ENCODE measurements at regions not wholly inside any gene's neighbourhood (a gene's known extent, or its start where the extent isn't known, plus 50 kb on each side); places are given as distances from the start of the nearest gene placed in this dataset.

DNA sequence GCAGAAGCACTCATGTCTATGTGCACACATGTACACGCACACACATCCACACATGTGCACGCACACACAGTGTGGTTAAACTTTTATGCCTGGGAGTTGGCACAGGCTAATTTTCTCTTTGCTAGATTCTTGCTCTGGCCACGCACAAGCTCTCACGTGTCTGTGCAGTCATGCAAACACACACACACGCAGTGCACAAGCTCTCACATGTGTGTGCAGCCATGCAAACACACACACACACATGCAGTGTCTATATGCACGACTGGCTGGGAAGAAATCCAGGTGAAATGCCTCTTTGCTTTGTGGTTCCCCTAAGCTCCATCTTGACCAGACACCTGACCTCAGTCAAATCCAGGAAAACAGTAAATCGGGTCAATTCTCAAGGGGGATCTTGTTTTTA lies 138.0 kb downstream of the SHOX start:
- H3K9me3 ChIP-seq, result no peaks in the 10 kb centered on the region
- WGBS (ENCODE audit: insufficient coverage, low coverage, low lambda C conversion rate, missing lambda C conversion rate), result 63% methylated on average over 6 of the region's 7 CpGs

DNA sequence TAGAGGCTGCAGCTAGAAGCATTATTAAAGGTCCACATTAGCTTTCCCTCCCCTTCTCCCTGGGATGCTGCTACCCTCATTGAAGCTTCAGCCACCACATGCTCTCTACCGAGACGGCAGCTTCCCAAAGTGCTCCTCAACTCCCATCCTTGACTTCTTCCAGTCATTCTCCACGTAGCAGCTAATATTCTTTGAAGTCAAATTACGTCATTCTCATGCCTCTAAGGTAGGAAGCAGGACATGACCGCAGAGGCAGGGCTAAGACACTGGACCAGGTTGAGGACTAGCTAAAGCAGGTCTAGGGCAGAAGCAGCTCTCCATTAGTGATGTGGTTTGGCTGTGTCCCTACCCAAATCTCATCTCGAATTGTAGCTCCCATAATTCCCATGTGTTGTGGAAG lies 128.3 kb downstream of the SHOX start:
- DNase-seq (no peak), ATAC-seq (no peak)
- intact Hi-C loops (cut with DNase I), result no loop called here
- WGBS (ENCODE audit: insufficient coverage, low coverage, low lambda C conversion rate, missing lambda C conversion rate), result 54% methylated on average over 6 of the region's 6 CpGs
- H3K27me3 ChIP-seq, result no peaks in the 10 kb centered on the region
- H3K9me3 ChIP-seq, result no peaks in the 10 kb centered on the region
- no peaks in the 10 kb centered on the region for H3K36me3 ChIP-seq
- H3K4me1 ChIP-seq, result no peaks in the 10 kb centered on the region
- no peak overlapping the region for H3K27ac ChIP-seq
- H3K4me3 ChIP-seq, result no peak overlapping the region
- TF ChIP-seq, protein P1, sequence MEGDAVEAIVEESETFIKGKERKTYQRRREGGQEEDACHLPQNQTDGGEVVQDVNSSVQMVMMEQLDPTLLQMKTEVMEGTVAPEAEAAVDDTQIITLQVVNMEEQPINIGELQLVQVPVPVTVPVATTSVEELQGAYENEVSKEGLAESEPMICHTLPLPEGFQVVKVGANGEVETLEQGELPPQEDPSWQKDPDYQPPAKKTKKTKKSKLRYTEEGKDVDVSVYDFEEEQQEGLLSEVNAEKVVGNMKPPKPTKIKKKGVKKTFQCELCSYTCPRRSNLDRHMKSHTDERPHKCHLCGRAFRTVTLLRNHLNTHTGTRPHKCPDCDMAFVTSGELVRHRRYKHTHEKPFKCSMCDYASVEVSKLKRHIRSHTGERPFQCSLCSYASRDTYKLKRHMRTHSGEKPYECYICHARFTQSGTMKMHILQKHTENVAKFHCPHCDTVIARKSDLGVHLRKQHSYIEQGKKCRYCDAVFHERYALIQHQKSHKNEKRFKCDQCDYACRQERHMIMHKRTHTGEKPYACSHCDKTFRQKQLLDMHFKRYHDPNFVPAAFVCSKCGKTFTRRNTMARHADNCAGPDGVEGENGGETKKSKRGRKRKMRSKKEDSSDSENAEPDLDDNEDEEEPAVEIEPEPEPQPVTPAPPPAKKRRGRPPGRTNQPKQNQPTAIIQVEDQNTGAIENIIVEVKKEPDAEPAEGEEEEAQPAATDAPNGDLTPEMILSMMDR (IDR thresholded peaks at IDR 0.05), result no peak
- no peak for TF ChIP-seq POLR2A (IDR thresholded peaks at IDR 0.05)

More for the DNA sequence above, 138.0 kb downstream of the SHOX start:
- DNase-seq, result no peak
- ATAC-seq, result no peak
- H3K36me3 ChIP-seq, result no peaks in the 10 kb centered on the region
- no peak overlapping the region for H3K4me3 ChIP-seq
- no peak for TF ChIP-seq POLR2A (IDR thresholded peaks at IDR 0.05)
- H3K4me1 ChIP-seq, result no peaks in the 10 kb centered on the region
- intact Hi-C loops (cut with DNase I), result no loop called here
- no peak overlapping the region for H3K27ac ChIP-seq
- no peaks in the 10 kb centered on the region for H3K27me3 ChIP-seq

DNA sequence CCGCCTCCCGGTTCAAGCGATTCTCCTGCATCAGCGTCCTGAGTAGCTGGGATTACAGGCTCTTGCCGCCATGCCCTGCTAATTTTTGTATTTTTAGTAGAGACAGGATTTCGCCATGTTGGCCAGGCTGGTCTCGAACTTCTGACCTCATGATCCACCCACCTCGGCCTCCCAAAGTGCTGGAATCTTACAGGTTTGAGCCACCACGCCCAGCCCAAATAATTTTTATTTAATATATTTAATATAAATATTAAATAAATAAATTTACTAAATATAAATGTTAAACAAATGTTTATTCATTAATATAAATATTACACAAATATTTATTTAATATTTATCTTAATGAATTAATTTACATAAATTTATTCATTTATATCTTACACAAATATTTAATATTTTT lies 120.2 kb downstream of the SHOX start:
- Histone ChIP-seq H3K4me1 (no peaks in the 10 kb centered on the region), H3K9me3 (no peaks in the 10 kb centered on the region), H3K27ac (no peak overlapping the region), H3K4me3 (no peak overlapping the region), H3K36me3 (no peaks in the 10 kb centered on the region), H3K27me3 (no peaks in the 10 kb centered on the region)
- 81% methylated on average over 9 of the region's 9 CpGs for WGBS (ENCODE audit: insufficient coverage, low coverage, low lambda C conversion rate, missing lambda C conversion rate)
- DNase-seq (no peak), ATAC-seq (no peak)
- intact Hi-C loops (cut with DNase I), result no loop called here
- no peak for TF ChIP-seq POLR2A (IDR thresholded peaks at IDR 0.05)
- TF ChIP-seq, protein P1 (IDR thresholded peaks at IDR 0.05), result no peak

DNA sequence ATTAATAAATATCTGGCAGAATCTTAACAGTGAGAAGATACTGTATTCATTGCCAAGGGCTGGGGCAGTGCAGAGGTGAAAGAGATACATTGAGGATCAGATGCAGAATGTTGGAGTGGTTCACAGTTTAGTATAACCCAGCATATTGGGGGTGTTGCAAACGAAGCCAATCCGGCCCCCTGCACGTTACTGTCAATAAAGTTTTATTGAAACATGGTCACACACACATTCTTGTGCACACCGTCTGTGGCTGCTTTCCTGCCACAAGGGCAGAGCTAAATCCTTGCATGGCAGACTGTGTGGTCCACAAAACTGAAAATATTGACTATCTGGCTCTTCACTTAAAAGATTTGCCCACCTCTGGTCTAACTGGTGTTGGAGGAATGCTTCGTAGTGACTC lies 119.7 kb downstream of the SHOX start:
- WGBS (ENCODE audit: insufficient coverage, low coverage, low lambda C conversion rate, missing lambda C conversion rate), result 59% methylated on average over 2 of the region's 5 CpGs
- no peak for ATAC-seq
- H3K36me3 ChIP-seq, result no peaks in the 10 kb centered on the region
- H3K27me3 ChIP-seq, result no peaks in the 10 kb centered on the region
- H3K4me3 ChIP-seq, result no peak overlapping the region
- TF ChIP-seq, protein P1 (IDR thresholded peaks at IDR 0.05), result no peak
- TF ChIP-seq POLR2A (IDR thresholded peaks at IDR 0.05), result no peak
- no peak overlapping the region for H3K27ac ChIP-seq
- H3K4me1 ChIP-seq, result no peaks in the 10 kb centered on the region
- H3K9me3 ChIP-seq, result no peaks in the 10 kb centered on the region
- intact Hi-C loops (cut with DNase I), result no loop called here
- no peak for DNase-seq

DNA sequence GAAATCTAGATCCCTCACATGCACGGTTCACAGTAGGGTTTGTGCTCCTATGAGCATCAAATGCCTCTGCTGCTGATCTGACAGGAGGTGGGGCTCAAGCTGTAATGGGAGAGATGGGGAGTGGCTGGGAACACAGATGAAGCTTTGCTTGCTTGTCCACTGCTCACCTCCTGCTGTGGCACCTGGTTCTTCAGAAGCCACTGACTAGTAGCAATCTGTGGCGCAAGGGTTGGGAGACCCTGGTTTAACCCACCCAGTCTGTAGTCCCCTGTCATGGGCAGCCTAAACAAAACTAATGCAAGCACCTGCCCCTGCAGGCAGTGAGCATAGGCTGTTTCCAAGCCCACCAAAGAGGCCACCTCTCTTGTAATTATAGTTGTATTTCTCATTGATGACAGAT lies 116.6 kb downstream of the SHOX start:
- DNase-seq (peak in 1 of 3 donors; percentile 10), ATAC-seq (no peak)
- Histone ChIP-seq H3K4me3 (no peak overlapping the region), H3K27ac (no peak overlapping the region), H3K9me3 (no peaks in the 10 kb centered on the region), H3K36me3 (no peaks in the 10 kb centered on the region), H3K4me1 (no peaks in the 10 kb centered on the region), H3K27me3 (no peaks in the 10 kb centered on the region)
- WGBS (ENCODE audit: insufficient coverage, low coverage, low lambda C conversion rate, missing lambda C conversion rate), result no CpG with 5 or more reads among the region's 2 CpGs
- TF ChIP-seq, protein P1 (IDR thresholded peaks at IDR 0.05), result no peak
- TF ChIP-seq POLR2A (IDR thresholded peaks at IDR 0.05), result no peak
- intact Hi-C loops (cut with DNase I), result no loop called here
